K562 (cell line): ENCODE measurements at regions not wholly inside any gene's neighbourhood (a gene's known extent, or its start where the extent isn't known, plus 50 kb on each side); places are given as distances from the start of the nearest gene placed in this dataset.

Source experiments
- BRD4 ChIP-seq: fragments of 200-600 bp; sonication (generic); IDR thresholded peaks from 2 replicates; pipeline ENCODE4 v1.6.1; 2017; ENCODE audit warnings: inconsistent platforms
- DACH1 ChIP-seq: fragments of 450-650 bp; IDR thresholded peaks from 2 replicates; pipeline ENCODE4 v1.6.1; 2018; ENCODE audit not compliant: partially characterized antibody
- GATAD2A ChIP-seq: fragments of 450-650 bp; IDR thresholded peaks from 2 replicates; pipeline ENCODE4 v1.6.1; 2017
- MTA3 ChIP-seq: fragments of 450-650 bp; formaldehyde crosslinking; IDR thresholded peaks from 2 replicates; pipeline ENCODE4 v1.6.1; 2017; ENCODE audit warnings: mild to moderate bottlenecking, borderline replicate concordance
- ZNF583 ChIP-seq: fragments of 250-450 bp; sonication (Bioruptor Pico); IDR thresholded peaks from 2 replicates; pipeline ENCODE4 v1.4.0; 2020
- TF ChIP-seq, protein P1 (sequence below): fragments of 250-450 bp; sonication (Bioruptor Pico); IDR thresholded peaks from 2 replicates; pipeline ENCODE4 v1.4.0; 2020; ENCODE audit warnings: mild to moderate bottlenecking, moderate library complexity, borderline replicate concordance
- TF ChIP-seq, protein P2 (sequence below): fragments of 450-650 bp; formaldehyde crosslinking; IDR thresholded peaks from 2 replicates; pipeline ENCODE4 v1.4.0; 2020; ENCODE audit warnings: mild to moderate bottlenecking, moderate library complexity
- TF ChIP-seq, protein P3 (sequence below): sonication (generic); formaldehyde crosslinking; IDR thresholded peaks from 2 replicates; pipeline ENCODE4 v1.8.0; 2022; ENCODE audit warnings: mild to moderate bottlenecking, low read depth, missing genetic modification reagents

DNA sequence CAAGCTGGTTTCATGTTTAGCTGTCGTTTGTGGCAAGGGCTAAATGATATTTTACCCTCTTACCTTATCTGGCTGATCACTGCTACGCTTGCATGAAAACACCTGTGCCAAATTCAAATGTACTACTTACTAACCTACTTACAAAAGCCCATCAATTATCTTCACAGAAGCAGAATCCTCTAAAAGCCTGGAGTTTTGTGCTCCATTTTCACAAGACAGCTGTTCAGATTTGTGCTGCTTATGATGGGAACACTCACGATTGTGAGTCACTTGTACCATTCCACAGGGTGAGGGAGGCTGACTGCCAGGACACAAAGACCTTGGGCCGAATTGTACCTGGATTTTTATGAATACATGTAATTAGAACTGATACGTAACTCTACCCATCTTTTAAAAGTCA, 245.0 kb upstream of the NPY start (continued):
- TF ChIP-seq, protein P1, sequence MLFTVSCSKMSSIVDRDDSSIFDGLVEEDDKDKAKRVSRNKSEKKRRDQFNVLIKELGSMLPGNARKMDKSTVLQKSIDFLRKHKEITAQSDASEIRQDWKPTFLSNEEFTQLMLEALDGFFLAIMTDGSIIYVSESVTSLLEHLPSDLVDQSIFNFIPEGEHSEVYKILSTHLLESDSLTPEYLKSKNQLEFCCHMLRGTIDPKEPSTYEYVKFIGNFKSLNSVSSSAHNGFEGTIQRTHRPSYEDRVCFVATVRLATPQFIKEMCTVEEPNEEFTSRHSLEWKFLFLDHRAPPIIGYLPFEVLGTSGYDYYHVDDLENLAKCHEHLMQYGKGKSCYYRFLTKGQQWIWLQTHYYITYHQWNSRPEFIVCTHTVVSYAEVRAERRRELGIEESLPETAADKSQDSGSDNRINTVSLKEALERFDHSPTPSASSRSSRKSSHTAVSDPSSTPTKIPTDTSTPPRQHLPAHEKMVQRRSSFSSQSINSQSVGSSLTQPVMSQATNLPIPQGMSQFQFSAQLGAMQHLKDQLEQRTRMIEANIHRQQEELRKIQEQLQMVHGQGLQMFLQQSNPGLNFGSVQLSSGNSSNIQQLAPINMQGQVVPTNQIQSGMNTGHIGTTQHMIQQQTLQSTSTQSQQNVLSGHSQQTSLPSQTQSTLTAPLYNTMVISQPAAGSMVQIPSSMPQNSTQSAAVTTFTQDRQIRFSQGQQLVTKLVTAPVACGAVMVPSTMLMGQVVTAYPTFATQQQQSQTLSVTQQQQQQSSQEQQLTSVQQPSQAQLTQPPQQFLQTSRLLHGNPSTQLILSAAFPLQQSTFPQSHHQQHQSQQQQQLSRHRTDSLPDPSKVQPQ (CRISPR knock-in tag): no peak
- TF ChIP-seq DACH1: no peak
- no peak for TF ChIP-seq GATAD2A
- TF ChIP-seq, protein P2, sequence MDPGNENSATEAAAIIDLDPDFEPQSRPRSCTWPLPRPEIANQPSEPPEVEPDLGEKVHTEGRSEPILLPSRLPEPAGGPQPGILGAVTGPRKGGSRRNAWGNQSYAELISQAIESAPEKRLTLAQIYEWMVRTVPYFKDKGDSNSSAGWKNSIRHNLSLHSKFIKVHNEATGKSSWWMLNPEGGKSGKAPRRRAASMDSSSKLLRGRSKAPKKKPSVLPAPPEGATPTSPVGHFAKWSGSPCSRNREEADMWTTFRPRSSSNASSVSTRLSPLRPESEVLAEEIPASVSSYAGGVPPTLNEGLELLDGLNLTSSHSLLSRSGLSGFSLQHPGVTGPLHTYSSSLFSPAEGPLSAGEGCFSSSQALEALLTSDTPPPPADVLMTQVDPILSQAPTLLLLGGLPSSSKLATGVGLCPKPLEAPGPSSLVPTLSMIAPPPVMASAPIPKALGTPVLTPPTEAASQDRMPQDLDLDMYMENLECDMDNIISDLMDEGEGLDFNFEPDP (CRISPR knock-in tag): no peak
- TF ChIP-seq, protein P3, sequence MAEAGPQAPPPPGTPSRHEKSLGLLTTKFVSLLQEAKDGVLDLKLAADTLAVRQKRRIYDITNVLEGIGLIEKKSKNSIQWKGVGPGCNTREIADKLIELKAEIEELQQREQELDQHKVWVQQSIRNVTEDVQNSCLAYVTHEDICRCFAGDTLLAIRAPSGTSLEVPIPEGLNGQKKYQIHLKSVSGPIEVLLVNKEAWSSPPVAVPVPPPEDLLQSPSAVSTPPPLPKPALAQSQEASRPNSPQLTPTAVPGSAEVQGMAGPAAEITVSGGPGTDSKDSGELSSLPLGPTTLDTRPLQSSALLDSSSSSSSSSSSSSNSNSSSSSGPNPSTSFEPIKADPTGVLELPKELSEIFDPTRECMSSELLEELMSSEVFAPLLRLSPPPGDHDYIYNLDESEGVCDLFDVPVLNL: no peak
- no peak for TF ChIP-seq MTA3
- no peak for TF ChIP-seq ZNF583 (CRISPR knock-in tag)
- TF ChIP-seq BRD4: no peak
